Dermis blood vessel endothelial cell (primary cell): ENCODE measurements at regions not wholly inside any gene's neighbourhood (a gene's known extent, or its start where the extent isn't known, plus 50 kb on each side); places are given as distances from the start of the nearest gene placed in this dataset.

Experiments
- DNase-seq: peaks from one replicate; pipeline ENCODE4 v3.0.0; 2010

DNA sequence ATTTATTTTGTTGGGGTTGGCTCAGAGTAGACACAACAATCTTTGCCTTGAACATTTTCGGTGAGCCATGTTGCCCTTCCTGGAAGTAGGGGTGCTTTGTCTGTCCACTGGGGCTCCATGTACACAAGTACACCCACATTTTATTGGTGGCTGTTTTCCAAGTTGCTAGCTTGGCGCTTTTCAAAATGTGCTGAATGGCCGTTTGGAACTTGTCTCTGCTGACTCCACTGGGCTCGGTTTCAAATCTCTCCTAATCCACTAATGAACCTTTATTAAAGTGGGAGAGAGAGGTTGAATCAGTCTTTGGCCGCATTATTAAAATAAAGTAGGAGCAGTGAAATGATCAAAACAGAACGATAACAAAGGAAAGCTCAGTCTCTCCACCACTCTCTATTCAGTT is 64.6 kb upstream of the TAF11L2 start:
- DNase-seq: no peak

DNA sequence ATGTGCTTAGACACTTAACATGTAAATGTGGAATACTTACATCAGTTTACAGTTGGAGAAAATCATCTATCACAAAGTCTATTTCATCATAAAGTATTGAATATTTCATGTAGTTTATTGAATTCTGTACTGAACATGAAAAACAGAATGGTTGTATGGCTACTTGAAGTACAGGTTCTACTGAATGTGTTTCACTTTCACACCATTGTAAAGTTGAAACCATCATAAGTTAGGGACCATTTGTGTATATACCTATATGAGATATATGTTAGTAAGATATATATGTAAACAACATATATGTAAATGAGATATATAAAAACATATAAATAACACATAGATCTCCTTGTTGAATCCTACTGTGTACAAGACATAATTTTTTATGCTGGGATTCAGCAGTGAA is 63.0 kb upstream of the TAF11L2 start:
- no peak for DNase-seq

DNA sequence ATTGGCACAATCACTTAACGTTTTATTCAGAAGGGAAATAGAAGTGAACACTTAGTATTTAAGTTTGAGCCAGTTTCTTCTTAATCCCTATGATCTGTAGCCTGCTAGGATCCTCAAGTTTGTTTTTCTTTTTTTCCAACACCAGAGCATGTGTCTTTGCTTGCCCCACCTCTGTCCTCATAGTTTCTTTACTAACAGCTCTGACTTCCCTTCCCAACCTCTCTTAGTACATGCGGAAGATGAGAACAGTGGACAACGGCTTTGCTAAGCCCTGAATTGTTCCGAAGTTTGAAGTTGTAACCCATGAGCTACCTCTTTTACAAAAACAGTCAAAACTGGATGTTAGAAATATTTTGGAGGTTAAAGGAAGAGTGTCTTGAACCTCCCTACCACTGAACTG is 61.7 kb upstream of the TAF11L2 start:
- peak; percentile 4 for DNase-seq

DNA sequence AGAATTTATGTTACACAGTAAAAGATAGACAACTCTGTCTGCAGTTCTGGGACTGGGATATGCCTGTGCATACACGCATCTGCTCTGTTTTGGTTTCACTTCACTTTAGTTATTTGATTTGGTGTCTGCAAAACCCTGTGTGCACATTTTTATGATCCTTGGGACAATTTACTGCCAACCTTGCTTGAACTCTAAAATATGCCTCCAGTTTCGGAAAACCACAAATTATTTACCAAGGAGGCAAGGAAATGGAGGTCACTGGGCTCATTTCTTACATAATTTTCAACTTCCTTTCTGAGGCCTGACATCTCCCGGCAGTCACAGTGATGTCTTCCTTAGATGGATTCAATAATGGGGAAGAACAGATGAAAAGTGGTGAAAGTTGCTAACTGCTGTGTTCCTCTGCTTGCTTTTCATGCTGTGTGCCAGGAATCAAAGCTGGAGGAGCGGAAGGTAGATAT is 61.2 kb upstream of the TAF11L2 start:
- peak; percentile 31 for DNase-seq

DNA sequence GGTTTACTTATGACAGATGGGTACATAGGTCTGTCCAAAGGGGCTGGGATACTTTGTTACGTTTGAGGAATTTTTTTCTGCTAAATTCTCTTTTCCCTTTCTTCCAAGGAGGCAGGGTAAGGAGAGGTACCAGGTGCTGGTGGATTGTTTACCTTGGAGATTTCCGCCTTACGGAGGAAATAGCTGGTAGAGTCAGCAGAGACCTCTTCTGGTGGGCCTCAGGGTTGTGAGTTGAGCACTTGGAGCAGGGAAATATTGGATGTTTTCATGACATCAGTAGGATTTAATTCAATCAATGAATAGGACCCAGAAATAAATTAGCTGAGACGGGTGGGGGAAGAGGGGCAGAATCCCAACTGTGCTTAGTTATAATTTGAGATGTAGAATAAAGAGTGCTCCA is 60.0 kb upstream of the TAF11L2 start:
- no peak for DNase-seq

DNA sequence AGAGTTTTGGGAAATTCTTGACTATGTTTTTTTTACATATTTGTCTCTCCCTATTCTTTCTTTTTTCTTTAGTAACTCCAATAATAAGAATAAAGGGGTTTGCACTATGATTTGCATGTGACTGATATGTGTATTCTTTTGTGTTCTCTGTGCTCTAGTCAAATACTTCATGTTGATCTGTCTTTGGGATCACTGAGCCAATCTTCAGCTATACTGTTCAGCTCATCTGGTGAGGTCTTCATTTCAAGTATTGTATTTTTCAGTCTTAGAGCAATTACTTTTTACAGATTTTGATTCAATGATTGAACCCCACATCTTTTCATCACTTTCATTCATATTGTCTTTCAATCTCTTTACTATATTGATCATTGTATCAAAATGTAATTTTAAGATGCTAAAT is 58.1 kb upstream of the TAF11L2 start:
- no peak for DNase-seq

DNA sequence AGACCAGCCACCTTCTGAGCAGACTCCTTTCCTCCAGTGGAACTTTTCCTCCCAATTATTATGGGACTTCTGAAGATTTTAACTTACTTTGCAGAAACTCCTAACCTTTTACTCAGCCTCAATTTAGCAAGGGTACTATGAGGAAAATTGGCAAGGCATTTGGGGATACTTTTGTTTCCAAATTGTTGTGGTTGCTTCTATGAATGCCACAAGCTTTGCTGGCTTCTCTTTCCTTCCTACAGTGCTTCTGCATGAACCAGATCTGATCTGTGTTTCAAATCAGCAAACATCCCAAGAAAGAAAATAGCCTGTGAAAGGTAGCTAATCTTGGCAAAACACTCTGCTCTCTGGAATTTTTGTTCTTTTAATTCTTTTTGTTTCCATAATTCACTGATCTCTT is 57.3 kb upstream of the TAF11L2 start:
- DNase-seq: no peak

DNA sequence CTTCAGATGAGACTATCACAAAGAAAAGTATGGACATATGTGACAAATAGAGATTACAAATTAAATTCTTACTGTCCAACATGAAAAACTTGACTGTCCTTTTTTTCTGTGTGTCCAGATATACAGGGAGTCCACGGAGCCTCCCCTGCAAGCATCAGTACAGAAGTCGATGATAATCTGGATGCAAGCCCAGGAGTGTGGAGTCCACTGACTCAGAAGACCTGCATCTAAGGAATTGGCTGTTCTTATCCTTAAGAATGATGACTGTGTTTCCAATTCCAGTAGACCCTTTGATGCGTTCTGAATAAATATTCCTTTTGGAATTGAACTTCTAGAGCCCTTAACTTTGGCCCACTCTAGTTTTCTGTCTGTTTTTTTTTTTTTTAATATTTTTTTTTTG is 56.7 kb upstream of the TAF11L2 start:
- no peak for DNase-seq

DNA sequence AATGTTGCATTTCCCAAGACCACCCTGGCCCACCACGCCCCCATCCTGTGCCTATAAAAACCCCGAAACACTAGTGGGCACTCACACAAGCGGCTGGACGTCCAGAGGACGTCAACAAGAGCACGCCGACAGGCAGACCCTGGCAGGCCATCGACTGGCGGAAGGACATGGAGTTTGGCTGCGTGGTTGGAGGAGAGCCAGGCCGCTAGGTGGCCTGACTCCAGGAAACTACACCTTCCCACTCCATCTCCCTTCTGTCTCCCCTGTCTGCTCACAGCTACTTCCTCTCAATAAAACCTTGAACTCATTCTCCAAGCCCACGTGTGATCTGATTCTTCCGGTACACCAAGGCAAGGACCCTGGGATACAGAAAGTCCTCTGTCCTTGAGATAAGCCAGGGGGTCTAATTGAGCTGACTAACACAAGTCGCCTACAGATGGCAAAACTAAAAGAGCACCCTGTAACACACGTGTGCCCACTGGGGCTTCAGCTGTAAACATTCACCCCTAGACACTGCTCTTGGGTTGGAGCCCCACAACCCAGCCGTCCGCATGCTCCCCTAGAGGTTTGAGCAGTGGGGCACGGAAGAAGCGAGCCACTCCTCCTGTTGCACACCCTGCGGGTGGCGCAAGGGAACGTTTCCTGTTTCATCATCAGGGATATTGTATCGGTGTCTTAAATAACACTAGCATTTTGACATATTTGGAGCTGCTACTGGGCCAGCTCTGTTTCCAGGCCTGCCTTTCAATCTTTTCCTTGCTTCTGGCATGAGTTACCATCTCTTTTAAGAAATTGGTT is 54.5 kb upstream of the TAF11L2 start:
- DNase-seq: no peak

DNA sequence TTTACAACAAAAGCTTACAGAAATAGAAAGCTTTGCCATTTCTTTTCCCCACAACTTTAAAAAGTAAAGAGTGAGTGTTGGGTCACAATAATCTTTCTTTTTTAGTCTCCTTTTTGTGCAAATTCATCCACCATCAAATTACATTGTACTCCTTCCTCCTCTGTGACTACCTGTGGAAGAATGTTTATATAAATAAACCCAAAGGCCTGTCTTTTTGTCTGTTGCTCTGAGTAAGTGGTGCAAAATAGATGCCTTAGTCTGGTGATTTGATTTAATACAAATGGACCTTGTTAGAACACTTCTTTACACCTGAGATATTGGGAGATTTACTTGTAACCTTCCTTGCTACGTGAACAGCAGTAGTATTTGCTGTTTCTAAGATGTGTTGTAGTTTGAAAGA is 53.5 kb upstream of the TAF11L2 start:
- DNase-seq: no peak

DNA sequence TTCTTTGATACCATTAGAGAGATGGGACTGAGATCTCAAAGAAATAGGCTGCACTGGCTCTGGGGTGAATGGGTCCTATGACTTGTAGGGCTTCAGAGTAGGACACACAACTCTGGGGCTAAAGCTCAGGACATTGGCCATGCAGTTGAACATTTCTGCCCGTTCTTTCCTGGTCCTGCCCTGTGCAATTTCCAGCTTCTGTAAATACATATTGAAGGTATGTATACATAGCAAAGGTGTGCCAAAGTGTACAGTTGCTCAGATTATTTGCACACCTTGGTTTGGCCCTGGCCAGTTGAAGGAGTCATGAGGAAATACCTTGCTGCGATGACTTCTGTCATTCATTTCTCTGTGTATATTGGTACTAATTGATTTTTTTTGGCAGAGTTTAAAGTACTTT is 52.8 kb upstream of the TAF11L2 start:
- DNase-seq: no peak
